HG02884 (cell line): ENCODE measurements at regions not wholly inside any gene's neighbourhood (a gene's known extent, or its start where the extent isn't known, plus 50 kb on each side); places are given as distances from the start of the nearest gene placed in this dataset.

Source experiments
- ATAC-seq: cut with Tn5 transposase; IDR thresholded peaks from one replicate; pipeline ENCODE4 v1.9.1; 2021; ENCODE audit warnings: mild to moderate bottlenecking, moderate library complexity; ENCODE audit not compliant: unreplicated experiment

- no peak for ATAC-seq
Observed at GRCh38 chr12:66959276-66959675, 280.4 kb upstream of the GRIP1 start.

GRCh38 chr12:66960006-66960405 is 281.1 kb upstream of the GRIP1 start:
- ATAC-seq, result no peak

- no peak for ATAC-seq
Observed at GRCh38 chr12:66960704-66961690, 282.1 kb upstream of the GRIP1 start.

GRCh38 chr12:66962290-66962689 is 283.4 kb upstream of the GRIP1 start:
- ATAC-seq, result no peak

GRCh38 chr12:66963901-66964300 is 285.0 kb upstream of the GRIP1 start:
- no peak for ATAC-seq

- ATAC-seq, result no peak
Observed at GRCh38 chr12:66964629-66965028, 285.8 kb upstream of the GRIP1 start.

- ATAC-seq, result no peak
Observed at GRCh38 chr12:66965621-66966020, 286.7 kb upstream of the GRIP1 start.

- ATAC-seq, result no peak
Observed at GRCh38 chr12:66971816-66972215, 292.9 kb upstream of the GRIP1 start.

GRCh38 chr12:66976526-66976925 is 292.6 kb upstream of the CAND1 start:
- no peak for ATAC-seq

GRCh38 chr12:66978802-66979201 is 290.4 kb upstream of the CAND1 start:
- ATAC-seq, result no peak

- no peak for ATAC-seq
Observed at GRCh38 chr12:66979251-66979650, 289.9 kb upstream of the CAND1 start.

GRCh38 chr12:66984077-66984476 is 285.1 kb upstream of the CAND1 start:
- ATAC-seq, result no peak

- no peak for ATAC-seq
Observed at GRCh38 chr12:66984962-66985361, 284.2 kb upstream of the CAND1 start.

GRCh38 chr12:66999141-66999540 is 270.0 kb upstream of the CAND1 start:
- ATAC-seq, result no peak

- no peak for ATAC-seq
Observed at GRCh38 chr12:67001251-67001650, 267.9 kb upstream of the CAND1 start.

GRCh38 chr12:67002720-67003119 is 266.4 kb upstream of the CAND1 start:
- ATAC-seq, result no peak

- ATAC-seq, result no peak
Observed at GRCh38 chr12:67006610-67007009, 262.5 kb upstream of the CAND1 start.

GRCh38 chr12:67014642-67015041 is 254.5 kb upstream of the CAND1 start:
- ATAC-seq, result no peak

- ATAC-seq, result no peak
Observed at GRCh38 chr12:67018105-67018504, 251.1 kb upstream of the CAND1 start.

- no peak for ATAC-seq
Observed at GRCh38 chr12:67019070-67019469, 250.1 kb upstream of the CAND1 start.

GRCh38 chr12:67025543-67026114 is 243.5 kb upstream of the CAND1 start:
- no peak for ATAC-seq
